Testis (tissue), 2 donors: ENCODE measurements at regions not wholly inside any gene's neighbourhood (a gene's known extent, or its start where the extent isn't known, plus 50 kb on each side); places are given as distances from the start of the nearest gene placed in this dataset.

Experiments
- DNase-seq: peaks from one replicate; pipeline ENCODE4 v3.0.0-alpha.2; 2019
- H3K27ac ChIP-seq, 2 donors: fragments of 200-600 bp; sonication (generic); one replicate each; pipeline ENCODE4 v1.5.1; 2019
- H3K27me3 ChIP-seq: fragments of 200-600 bp; sonication (generic); one replicate; pipeline ENCODE4 v1.5.1; 2019
- H3K36me3 ChIP-seq: fragments of 200-600 bp; sonication (generic); one replicate; pipeline ENCODE4 v1.5.1; 2017; ENCODE audit warnings: low read depth; ENCODE audit errors: missing control alignments
- H3K4me1 ChIP-seq: fragments of 200-600 bp; sonication (generic); one replicate; pipeline ENCODE4 v1.5.1; 2019
- H3K4me3 ChIP-seq, 2 donors: fragments of 200-600 bp; sonication (generic); one replicate each; pipeline ENCODE4 v1.5.1; 2017 to 2019
- H3K9me3 ChIP-seq: fragments of 200-600 bp; sonication (generic); one replicate; pipeline ENCODE4 v1.5.1; 2017
- POLR2A ChIP-seq: fragments of 450-650 bp; IDR thresholded peaks from one replicate; pipeline ENCODE4 v1.6.1; 2017; ENCODE audit warnings: antibody characterized with exemption, mild to moderate bottlenecking, moderate library complexity
- WGBS, 2 donors: methylation state at CpG; one replicate each; pipeline ENCODE4 v1.1.5; 2018; 5-methylcytosine and 5-hydroxymethylcytosine counted together
- intact Hi-C: fragments of 100-400 bp; cut with DNase I; formaldehyde crosslinking; loops from one replicate; pipeline ENCODE4 v1.15.1; 2023; ENCODE audit warnings: low total_unique reads
- TF ChIP-seq, protein P1 (sequence below), 3 experiments: fragments of 450-650 bp in 2 of 3; fragments of 200-600 bp in 1 of 3; sonication (generic) in 1 of 3; IDR thresholded peaks; one replicate each; pipeline ENCODE4 v1.5.1; 2016 to 2019; ENCODE audit warnings: antibody characterized with exemption in 3 of 3, mild to moderate bottlenecking in 2 of 3, moderate library complexity in 1 of 3

DNA sequence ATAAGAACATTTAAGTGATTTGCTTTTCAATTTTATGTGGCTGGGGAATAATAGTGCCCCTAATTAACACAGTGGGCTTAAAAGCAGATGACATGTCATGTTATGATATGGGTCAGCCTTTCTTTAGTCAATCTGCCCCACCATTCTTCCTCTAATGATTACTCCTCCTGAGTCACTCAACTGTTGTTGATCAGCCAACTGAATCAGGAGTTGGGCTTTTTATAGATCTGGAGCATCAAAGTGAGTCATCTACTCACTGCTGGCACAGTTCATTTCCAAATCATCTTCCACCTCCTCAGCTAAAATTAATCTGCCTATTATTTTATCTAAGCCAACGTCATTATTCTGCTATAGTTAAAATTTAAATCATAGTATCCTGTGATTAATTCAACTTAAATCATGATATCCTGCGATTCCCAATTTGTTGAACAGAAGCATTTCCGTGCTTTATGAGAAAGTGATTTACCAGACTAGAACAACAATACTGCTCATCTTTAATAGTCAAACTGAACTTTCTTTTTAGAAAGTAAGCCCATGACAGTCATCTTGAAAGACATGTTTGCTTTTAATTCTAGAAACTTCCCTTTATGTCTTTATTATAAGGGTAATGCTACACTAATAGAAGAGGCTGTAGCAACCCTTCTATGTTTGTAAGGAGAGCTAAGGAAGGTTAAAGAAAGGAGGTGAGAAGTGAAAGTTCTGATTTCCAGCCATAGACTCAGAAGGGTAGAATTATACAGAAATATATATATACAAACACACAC lies 551.4 kb downstream of the TBC1D4 start:
- no peaks in the 10 kb centered on the region for H3K9me3 ChIP-seq
- 82 to 88% methylated on average over 3 of the region's 3 CpGs for WGBS, 2 donors
- no peak overlapping the region for H3K4me3 ChIP-seq
- no peaks in the 10 kb centered on the region for H3K27me3 ChIP-seq
- TF ChIP-seq, protein P1, sequence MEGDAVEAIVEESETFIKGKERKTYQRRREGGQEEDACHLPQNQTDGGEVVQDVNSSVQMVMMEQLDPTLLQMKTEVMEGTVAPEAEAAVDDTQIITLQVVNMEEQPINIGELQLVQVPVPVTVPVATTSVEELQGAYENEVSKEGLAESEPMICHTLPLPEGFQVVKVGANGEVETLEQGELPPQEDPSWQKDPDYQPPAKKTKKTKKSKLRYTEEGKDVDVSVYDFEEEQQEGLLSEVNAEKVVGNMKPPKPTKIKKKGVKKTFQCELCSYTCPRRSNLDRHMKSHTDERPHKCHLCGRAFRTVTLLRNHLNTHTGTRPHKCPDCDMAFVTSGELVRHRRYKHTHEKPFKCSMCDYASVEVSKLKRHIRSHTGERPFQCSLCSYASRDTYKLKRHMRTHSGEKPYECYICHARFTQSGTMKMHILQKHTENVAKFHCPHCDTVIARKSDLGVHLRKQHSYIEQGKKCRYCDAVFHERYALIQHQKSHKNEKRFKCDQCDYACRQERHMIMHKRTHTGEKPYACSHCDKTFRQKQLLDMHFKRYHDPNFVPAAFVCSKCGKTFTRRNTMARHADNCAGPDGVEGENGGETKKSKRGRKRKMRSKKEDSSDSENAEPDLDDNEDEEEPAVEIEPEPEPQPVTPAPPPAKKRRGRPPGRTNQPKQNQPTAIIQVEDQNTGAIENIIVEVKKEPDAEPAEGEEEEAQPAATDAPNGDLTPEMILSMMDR (IDR thresholded peaks at IDR 0.05), result no peak
- intact Hi-C loops, result no loop called here
- H3K36me3 ChIP-seq, result no peaks in the 10 kb centered on the region
- no peaks in the 10 kb centered on the region for H3K4me1 ChIP-seq
- no peak overlapping the region for H3K27ac ChIP-seq
- no peak for DNase-seq

DNA sequence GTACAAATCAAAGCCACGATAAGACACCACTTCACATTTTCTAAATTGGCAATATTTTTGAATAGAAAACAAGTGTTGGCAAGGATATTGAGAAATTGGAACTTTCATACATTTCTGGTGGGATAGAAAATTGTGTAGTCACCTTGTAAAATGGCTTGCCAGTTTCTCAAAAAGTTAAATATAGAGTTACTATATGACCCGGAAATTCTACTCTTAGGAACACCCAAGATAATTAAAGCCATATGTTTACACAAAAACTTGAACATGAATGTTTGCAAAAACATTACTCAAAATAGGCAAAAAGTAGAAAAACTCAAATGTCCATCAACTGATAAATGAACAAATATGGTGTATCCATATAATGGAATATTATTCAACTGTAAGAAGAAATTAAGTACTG lies 552.5 kb downstream of the TBC1D4 start:
- intact Hi-C loops, result no loop called here
- TF ChIP-seq, protein P1 (IDR thresholded peaks at IDR 0.05), result no peak
- no peak for TF ChIP-seq POLR2A
- no peaks in the 10 kb centered on the region for H3K27me3 ChIP-seq
- no peaks in the 10 kb centered on the region for H3K9me3 ChIP-seq
- no peak overlapping the region for H3K4me3 ChIP-seq
- no peak overlapping the region for H3K27ac ChIP-seq
- 73 to 74% methylated on average over 2 of the region's 2 CpGs for WGBS, 2 donors
- no peak for DNase-seq
- no peaks in the 10 kb centered on the region for H3K36me3 ChIP-seq
- no peaks in the 10 kb centered on the region for H3K4me1 ChIP-seq

DNA sequence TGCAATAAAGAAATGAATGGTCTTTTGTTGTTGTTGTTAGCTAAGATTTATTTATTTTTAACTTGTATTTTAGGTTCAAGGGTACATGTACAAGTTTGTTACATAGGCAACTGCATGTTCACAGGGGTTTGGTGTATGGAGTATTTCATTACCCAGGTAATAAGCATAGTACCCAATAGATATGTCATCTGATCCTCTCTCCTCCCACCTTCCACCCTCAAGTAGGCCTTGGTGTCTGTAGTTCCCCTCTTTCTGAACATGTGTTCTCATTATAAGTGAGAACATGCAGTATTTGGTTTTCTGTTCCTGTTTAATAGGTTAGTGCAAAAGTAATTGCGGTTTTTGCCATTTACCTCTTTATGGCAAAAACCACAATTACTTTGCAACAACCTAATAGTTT lies 554.1 kb downstream of the TBC1D4 start:
- H3K36me3 ChIP-seq, result no peaks in the 10 kb centered on the region
- no peaks in the 10 kb centered on the region for H3K9me3 ChIP-seq
- TF ChIP-seq, protein P1 (IDR thresholded peaks at IDR 0.05), result no peak
- no peak for TF ChIP-seq POLR2A
- H3K27me3 ChIP-seq, result no peaks in the 10 kb centered on the region
- H3K4me3 ChIP-seq, result no peak overlapping the region
- 40 to 42% methylated on average over 1 of the region's 1 CpG for WGBS, 2 donors
- no peak for DNase-seq
- no peak overlapping the region for H3K27ac ChIP-seq
- no peaks in the 10 kb centered on the region for H3K4me1 ChIP-seq
- intact Hi-C loops, result no loop called here

GRCh38 chr13:74922963-74923362 lies 559.0 kb downstream of the TBC1D4 start:
- no peaks in the 10 kb centered on the region for H3K4me1 ChIP-seq
- no peaks in the 10 kb centered on the region for H3K27me3 ChIP-seq
- no peak overlapping the region for H3K4me3 ChIP-seq
- TF ChIP-seq, protein P1 (IDR thresholded peaks at IDR 0.05), result no peak
- TF ChIP-seq POLR2A, result no peak
- no peak overlapping the region for H3K27ac ChIP-seq
- no peaks in the 10 kb centered on the region for H3K36me3 ChIP-seq
- DNase-seq, result no peak
- H3K9me3 ChIP-seq, result no peaks in the 10 kb centered on the region
- intact Hi-C loops, result no loop called here
- WGBS, 2 donors, result 91 to 100% methylated on average over 2 of the region's 2 CpGs

- Histone ChIP-seq H3K9me3 (no peaks in the 10 kb centered on the region), H3K4me3 (no peak overlapping the region), H3K4me1 (no peaks in the 10 kb centered on the region), H3K27ac (no peak overlapping the region), H3K27me3 (no peaks in the 10 kb centered on the region), H3K36me3 (no peaks in the 10 kb centered on the region)
- intact Hi-C loops, result no loop called here
- DNase-seq, result no peak
- TF ChIP-seq, protein P1 (IDR thresholded peaks at IDR 0.05), result no peak
- TF ChIP-seq POLR2A, result no peak
Measured at GRCh38 chr13:74921326-74921725, 560.6 kb downstream of the TBC1D4 start.
